Cardiac fibroblast (primary cell): ENCODE measurements at regions not wholly inside any gene's neighbourhood (a gene's known extent, or its start where the extent isn't known, plus 50 kb on each side); places are given as distances from the start of the nearest gene placed in this dataset.

Experiments
- DNase-seq, 2 donors: peaks; one replicate each; pipeline versions ENCODE4 v3.0.0 to v3.0.0-alpha.2; 2010; ENCODE audit warnings: low read depth in 2 of 2
- H3K4me3 ChIP-seq, 2 donors: replicated peaks in 1 of 2; 1 replicate in 1 of 2; 2 replicates in 1 of 2; pipeline ENCODE4 v1.5.1; 2011; ENCODE audit warnings: low read depth in 2 of 2, low read length in 2 of 2, mild to moderate bottlenecking in 2 of 2, moderate library complexity in 1 of 2
- TF ChIP-seq, protein P1 (sequence below): IDR thresholded peaks from one replicate; pipeline ENCODE4 v1.5.1; 2011; ENCODE audit warnings: low read depth, mild to moderate bottlenecking, low read length, inconsistent platforms

DNA sequence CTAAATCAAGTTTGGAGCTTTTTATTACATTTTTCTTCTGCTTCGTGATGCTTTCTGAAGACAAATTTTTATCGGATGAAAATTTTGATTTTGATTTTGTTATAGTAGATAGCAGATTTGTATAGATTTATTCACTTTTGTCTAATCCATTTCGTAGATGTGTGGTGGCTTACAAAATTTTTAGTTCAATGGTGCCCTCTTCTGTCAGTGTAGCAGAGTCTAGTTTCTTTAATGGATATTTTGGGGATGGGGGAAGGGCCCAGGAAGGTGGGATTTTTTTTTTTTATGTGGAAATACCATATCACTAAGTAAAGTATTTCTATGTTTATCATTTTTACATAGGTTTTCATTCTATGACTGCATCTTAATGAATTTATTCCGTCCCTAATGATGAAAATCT, 259.9 kb upstream of the TARS1 start:
- TF ChIP-seq, protein P1, sequence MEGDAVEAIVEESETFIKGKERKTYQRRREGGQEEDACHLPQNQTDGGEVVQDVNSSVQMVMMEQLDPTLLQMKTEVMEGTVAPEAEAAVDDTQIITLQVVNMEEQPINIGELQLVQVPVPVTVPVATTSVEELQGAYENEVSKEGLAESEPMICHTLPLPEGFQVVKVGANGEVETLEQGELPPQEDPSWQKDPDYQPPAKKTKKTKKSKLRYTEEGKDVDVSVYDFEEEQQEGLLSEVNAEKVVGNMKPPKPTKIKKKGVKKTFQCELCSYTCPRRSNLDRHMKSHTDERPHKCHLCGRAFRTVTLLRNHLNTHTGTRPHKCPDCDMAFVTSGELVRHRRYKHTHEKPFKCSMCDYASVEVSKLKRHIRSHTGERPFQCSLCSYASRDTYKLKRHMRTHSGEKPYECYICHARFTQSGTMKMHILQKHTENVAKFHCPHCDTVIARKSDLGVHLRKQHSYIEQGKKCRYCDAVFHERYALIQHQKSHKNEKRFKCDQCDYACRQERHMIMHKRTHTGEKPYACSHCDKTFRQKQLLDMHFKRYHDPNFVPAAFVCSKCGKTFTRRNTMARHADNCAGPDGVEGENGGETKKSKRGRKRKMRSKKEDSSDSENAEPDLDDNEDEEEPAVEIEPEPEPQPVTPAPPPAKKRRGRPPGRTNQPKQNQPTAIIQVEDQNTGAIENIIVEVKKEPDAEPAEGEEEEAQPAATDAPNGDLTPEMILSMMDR, result peak; percentile 46
- H3K4me3 ChIP-seq, result no peak overlapping the region
- DNase-seq, result peak; percentile 74 to 82

DNA sequence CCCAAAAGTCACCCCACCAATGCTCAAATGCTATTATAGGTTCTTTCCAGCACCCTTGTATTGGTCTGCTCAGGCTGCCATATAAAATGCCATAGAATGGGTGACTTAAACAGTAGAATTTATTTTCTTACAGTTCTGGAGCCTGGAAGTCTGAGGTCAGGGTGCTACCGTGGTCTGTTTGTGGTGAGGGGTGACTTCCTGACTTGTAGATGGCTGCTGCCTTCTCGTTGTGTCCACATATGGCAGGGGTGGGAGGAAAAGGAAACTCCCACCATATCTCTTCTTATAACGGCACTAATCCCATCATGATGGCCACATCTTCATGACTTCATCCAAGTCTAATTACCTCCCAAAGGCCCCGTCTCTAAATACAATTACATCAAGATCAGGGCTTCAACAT, 257.8 kb upstream of the TARS1 start:
- DNase-seq, result no peak
- H3K4me3 ChIP-seq, result no peak overlapping the region
- TF ChIP-seq, protein P1, result no peak

DNA sequence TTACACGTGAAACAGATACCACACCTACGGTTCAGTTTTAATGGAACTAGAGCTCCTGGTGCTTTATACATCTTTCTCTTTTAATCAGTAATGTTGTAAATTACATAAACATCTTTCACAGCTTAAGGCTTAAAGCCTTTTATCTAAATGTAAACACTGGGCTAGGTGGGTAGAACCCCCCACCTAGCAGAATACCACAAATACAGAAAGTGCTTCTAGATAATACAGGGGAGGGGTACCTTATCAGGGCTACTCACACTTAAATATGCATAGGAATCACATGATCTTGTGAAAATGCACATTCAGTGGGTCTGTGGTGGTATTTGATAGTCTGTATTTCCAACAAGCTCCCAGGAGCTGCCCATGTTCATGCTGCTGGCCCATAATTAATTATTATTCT, 256.4 kb upstream of the TARS1 start:
- TF ChIP-seq, protein P1, result no peak
- no peak overlapping the region for H3K4me3 ChIP-seq
- no peak for DNase-seq

DNA sequence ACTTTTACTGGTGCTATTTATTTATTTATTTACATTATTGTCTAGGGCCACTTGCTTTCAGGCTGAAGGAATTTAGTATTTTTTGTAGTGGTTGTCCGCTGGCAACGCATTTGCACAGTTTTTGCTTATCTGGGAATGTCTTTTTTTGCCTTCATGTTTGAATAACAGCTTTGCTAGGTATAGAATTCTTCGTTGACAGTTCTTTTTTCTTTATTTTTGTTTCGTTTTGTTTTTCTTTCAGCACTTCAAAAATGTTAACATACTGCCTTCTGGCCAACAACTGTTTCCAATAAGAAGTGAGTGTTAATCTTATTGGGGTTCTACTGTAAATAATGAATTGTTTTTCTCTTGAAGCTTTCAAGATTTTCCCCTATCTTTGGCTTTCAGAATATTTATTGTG, 252.7 kb upstream of the TARS1 start:
- no peak overlapping the region for H3K4me3 ChIP-seq
- TF ChIP-seq, protein P1, result no peak
- no peak for DNase-seq

DNA sequence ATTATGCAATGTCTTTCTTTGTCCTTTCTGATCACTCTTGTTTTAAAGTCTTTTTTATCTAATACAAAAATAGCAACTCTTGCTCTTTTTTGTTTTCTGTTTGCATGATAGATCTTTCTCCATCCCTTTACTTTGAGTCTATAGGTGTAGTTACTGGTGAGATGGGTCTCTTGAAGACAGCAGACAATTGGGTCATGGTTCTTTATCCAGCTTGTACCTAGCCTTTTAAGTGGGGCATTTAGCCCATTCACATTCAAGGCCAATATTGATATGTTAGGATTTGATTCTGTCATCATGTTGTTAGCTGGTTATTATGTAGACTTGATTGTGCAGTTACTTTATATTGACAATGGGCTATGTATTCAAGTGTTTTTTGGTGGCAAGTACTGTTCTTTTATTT, 245.9 kb upstream of the TARS1 start:
- no peak overlapping the region for H3K4me3 ChIP-seq
- TF ChIP-seq, protein P1, result no peak
- peak in 1 of 2 donors; percentile 9 for DNase-seq

DNA sequence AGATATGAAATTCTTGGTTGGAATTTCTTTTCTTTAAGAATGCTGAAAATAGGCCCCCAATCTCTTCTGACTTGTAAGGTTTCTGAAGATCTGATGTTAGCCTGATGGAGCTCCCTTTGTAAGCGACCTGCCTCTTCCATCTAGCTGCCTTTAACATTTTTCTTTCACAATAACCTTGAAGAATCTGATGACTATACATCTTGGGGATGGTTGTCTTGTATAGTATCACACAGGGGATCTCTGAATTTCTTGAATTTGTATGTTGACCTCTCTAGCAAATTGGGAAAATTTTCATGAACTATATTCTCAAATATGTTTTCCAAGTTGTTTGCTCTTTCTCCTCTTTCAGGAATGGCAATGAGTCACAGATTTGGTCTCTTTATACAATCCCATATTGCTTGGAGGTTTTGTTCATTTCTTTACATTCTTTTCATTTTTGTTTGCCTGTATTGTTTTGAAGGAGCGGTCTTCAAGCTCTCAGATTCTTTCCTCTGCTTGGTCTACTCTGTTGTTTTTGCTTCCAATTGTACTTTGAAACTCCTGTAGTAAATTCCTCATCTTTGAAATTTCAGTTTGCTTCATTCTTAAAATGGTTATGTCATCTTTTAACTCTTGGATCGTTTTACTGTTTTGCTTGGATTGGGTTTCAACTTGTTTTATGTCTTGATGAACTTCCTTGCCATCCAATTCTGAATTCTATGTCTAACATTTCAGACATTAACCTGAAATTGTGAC, 245.2 kb upstream of the TARS1 start:
- DNase-seq, result peak; percentile 57 to 82
- H3K4me3 ChIP-seq, result peak overlapping the region in 1 of 2 donors; percentile 2
- TF ChIP-seq, protein P1, result no peak

DNA sequence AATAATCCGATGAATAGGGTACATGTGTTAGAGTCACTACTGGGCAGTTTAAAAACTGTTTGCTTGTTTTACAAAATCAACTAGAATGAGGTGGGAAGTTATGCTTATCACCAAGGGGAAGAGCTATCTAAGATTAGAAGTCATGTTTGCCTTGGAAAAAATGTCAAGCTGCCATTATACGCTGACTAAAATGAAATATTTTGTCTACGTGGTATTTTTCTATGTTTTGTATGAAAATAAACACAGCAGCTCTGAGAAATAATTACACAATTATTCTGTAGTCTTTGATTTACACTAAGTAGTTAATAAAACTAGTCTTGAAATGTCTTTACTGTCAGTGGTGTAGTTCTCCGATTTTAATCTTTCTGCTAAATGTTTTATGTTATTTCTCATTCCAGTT, 241.9 kb upstream of the TARS1 start:
- DNase-seq, result no peak
- H3K4me3 ChIP-seq, result no peak overlapping the region
- TF ChIP-seq, protein P1, result no peak
